H9 (cell line): ENCODE measurements at regions not wholly inside any gene's neighbourhood (a gene's known extent, or its start where the extent isn't known, plus 50 kb on each side); places are given as distances from the start of the nearest gene placed in this dataset.

Experiments used
- DNase-seq: peaks from one replicate; pipeline ENCODE4 v3.0.0-alpha.2; 2017
- H2AFZ ChIP-seq: one replicate; pipeline ENCODE4 v1.6.1; 2013; ENCODE audit warnings: mild to moderate bottlenecking, low read length, control low read depth, moderate library complexity
- H2AK5ac ChIP-seq: 2 replicates; pipeline ENCODE4 v1.6.1; 2013; ENCODE audit warnings: low read length, control low read depth, mixed read lengths; ENCODE audit not compliant: insufficient read length
- H2BK120ac ChIP-seq: one replicate; pipeline ENCODE4 v1.6.1; 2013; ENCODE audit warnings: low read depth, mild to moderate bottlenecking, low read length, control low read depth, inconsistent platforms; ENCODE audit not compliant: poor library complexity, severe bottlenecking
- H2BK12ac ChIP-seq: 2 replicates; pipeline ENCODE4 v1.6.1; 2013; ENCODE audit warnings: low read length, control low read depth, mixed read lengths, low read depth; ENCODE audit not compliant: insufficient read length
- H2BK15ac ChIP-seq: 2 replicates; pipeline ENCODE4 v1.6.1; 2013; ENCODE audit warnings: low read depth, low read length, control low read depth
- H2BK20ac ChIP-seq: one replicate; pipeline ENCODE4 v1.6.1; 2013; ENCODE audit warnings: low read depth, mild to moderate bottlenecking, low read length, control low read depth, inconsistent platforms; ENCODE audit not compliant: poor library complexity, severe bottlenecking
- H2BK5ac ChIP-seq: 2 replicates; pipeline ENCODE4 v1.6.1; 2013; ENCODE audit warnings: low read length, control low read depth, mixed read lengths; ENCODE audit not compliant: insufficient read length
- H3K14ac ChIP-seq: 2 replicates; pipeline ENCODE4 v1.6.1; 2013; ENCODE audit warnings: low read length, control low read depth; ENCODE audit not compliant: insufficient read depth
- H3K18ac ChIP-seq: 2 replicates; pipeline ENCODE4 v1.6.1; 2013; ENCODE audit warnings: low read depth, mild to moderate bottlenecking, mixed read lengths, low read length, control low read depth; ENCODE audit not compliant: insufficient read length
- H3K23ac ChIP-seq: 2 replicates; pipeline ENCODE4 v1.6.1; 2013; ENCODE audit warnings: low read length, control low read depth, mixed read lengths, low read depth; ENCODE audit not compliant: insufficient read length
- H3K23me2 ChIP-seq: 2 replicates; pipeline ENCODE4 v1.6.1; 2013; ENCODE audit warnings: low read depth, mild to moderate bottlenecking, mixed read lengths, low read length, control low read depth; ENCODE audit not compliant: insufficient read length, poor library complexity, severe bottlenecking
- H3K27ac ChIP-seq: 2 replicates; pipeline ENCODE4 v1.5.1; 2013; ENCODE audit warnings: low read length, control low read depth, mixed read lengths, low read depth; ENCODE audit not compliant: insufficient read length
- H3K27me3 ChIP-seq: 2 replicates; pipeline ENCODE4 v1.6.1; 2013; ENCODE audit warnings: low read length, control low read depth, inconsistent platforms; ENCODE audit not compliant: insufficient read depth
- H3K4ac ChIP-seq: 2 replicates; pipeline ENCODE4 v1.6.1; 2013; ENCODE audit warnings: low read depth, mild to moderate bottlenecking, control low read depth, inconsistent platforms, low read length, moderate library complexity
- H3K4me1 ChIP-seq: 2 replicates; pipeline ENCODE4 v1.6.1; 2013; ENCODE audit warnings: low read length, control low read depth, inconsistent platforms; ENCODE audit not compliant: insufficient read depth
- H3K4me2 ChIP-seq: 2 replicates; pipeline ENCODE4 v1.6.1; 2013; ENCODE audit warnings: low read length, control low read depth, mixed read lengths; ENCODE audit not compliant: insufficient read length, insufficient read depth
- H3K56ac ChIP-seq: 2 replicates; pipeline ENCODE4 v1.6.1; 2013; ENCODE audit warnings: low read depth, mild to moderate bottlenecking, mixed read lengths, low read length, control low read depth; ENCODE audit not compliant: insufficient read length
- H3K79me1 ChIP-seq: 2 replicates; pipeline ENCODE4 v1.6.1; 2013; ENCODE audit warnings: low read depth, mild to moderate bottlenecking, moderate library complexity, low read length, control low read depth, inconsistent platforms; ENCODE audit not compliant: insufficient read depth, poor library complexity, severe bottlenecking
- H3K79me2 ChIP-seq: 2 replicates; pipeline ENCODE4 v1.6.1; 2013; ENCODE audit warnings: low read length, control low read depth, inconsistent platforms; ENCODE audit not compliant: insufficient read depth
- H3K9ac ChIP-seq: 2 replicates; pipeline ENCODE4 v1.6.1; 2013; ENCODE audit warnings: low read length, control low read depth, mixed read lengths; ENCODE audit not compliant: insufficient read length; ENCODE audit errors: extremely low read depth
- H3K9me3 ChIP-seq: one replicate; pipeline ENCODE4 v1.6.1; 2013; ENCODE audit warnings: low read depth, low read length, inconsistent platforms; ENCODE audit not compliant: control insufficient read depth
- H3T11ph ChIP-seq: one replicate; pipeline ENCODE4 v1.6.1; 2013; ENCODE audit warnings: mild to moderate bottlenecking, low read length, control low read depth, inconsistent platforms
- H4K20me1 ChIP-seq: one replicate; pipeline ENCODE4 v1.6.1; 2013; ENCODE audit not compliant: control insufficient read depth, insufficient read length, insufficient read depth
- H4K5ac ChIP-seq: 2 replicates; pipeline ENCODE4 v1.6.1; 2013; ENCODE audit warnings: low read depth, mild to moderate bottlenecking, mixed read lengths, low read length, control low read depth; ENCODE audit not compliant: insufficient read length
- H4K8ac ChIP-seq: replicated peaks from 2 replicates; pipeline ENCODE4 v1.6.1; 2013; ENCODE audit warnings: low read length, control low read depth, mixed read lengths, low read depth; ENCODE audit not compliant: insufficient read length
- H4K91ac ChIP-seq: 2 replicates; pipeline ENCODE4 v1.6.1; 2013; ENCODE audit warnings: low read depth, mild to moderate bottlenecking, moderate library complexity, mixed read lengths, low read length, control low read depth; ENCODE audit not compliant: insufficient read length
- H3K27ac Mint-ChIP-seq, 3 experiments: 2 replicates in 2 of 3; 3 replicates in 1 of 3; pipeline ENCODE4 v1.8.0; 2020 to 2021; ENCODE audit warnings: mixed read lengths in 3 of 3, mild to moderate bottlenecking in 1 of 3, moderate library complexity in 1 of 3
- H3K27me3 Mint-ChIP-seq: 2 replicates; pipeline ENCODE4 v1.8.0; 2021; ENCODE audit warnings: low read depth, mild to moderate bottlenecking, moderate library complexity, mixed read lengths
- H3K36me3 Mint-ChIP-seq, 3 experiments: 2 replicates in 2 of 3; 3 replicates in 1 of 3; pipeline ENCODE4 v1.8.0; 2020 to 2021; ENCODE audit warnings: low read depth in 3 of 3, mixed read lengths in 3 of 3; ENCODE audit not compliant: insufficient read depth in 1 of 3
- H3K4me1 Mint-ChIP-seq, 2 experiments: 2 replicates each; pipeline ENCODE4 v1.8.0; 2020; ENCODE audit warnings: mixed read lengths in 2 of 2
- H3K4me3 Mint-ChIP-seq, 2 experiments: 2 replicates in 1 of 2; 3 replicates in 1 of 2; pipeline ENCODE4 v1.8.0; 2020 to 2021; ENCODE audit warnings: mild to moderate bottlenecking in 2 of 2, mixed read lengths in 2 of 2, moderate library complexity in 1 of 2
- H3K9me3 Mint-ChIP-seq, 2 experiments: 2 replicates in 1 of 2; 3 replicates in 1 of 2; pipeline ENCODE4 v1.8.0; 2020; ENCODE audit warnings: mild to moderate bottlenecking in 2 of 2, mixed read lengths in 2 of 2, moderate library complexity in 1 of 2
- CTCF ChIP-seq: fragments of 200-600 bp; sonication (generic); conservative IDR thresholded peaks from 3 replicates; pipeline ENCODE4 v1.8.0; 2021; ENCODE audit warnings: antibody characterized with exemption, mild to moderate bottlenecking
- WGBS: extraction: QIAGEN DNeasy Blood & Tissue Kit; methylation state at CpG from one replicate; pipeline ENCODE4 v1.1.7; 2013; ENCODE audit warnings: missing lambda C conversion rate, low lambda C conversion rate, mixed read lengths; ENCODE audit not compliant: insufficient read length; ENCODE audit errors: extremely low coverage; 5-methylcytosine and 5-hydroxymethylcytosine counted together

- Mint-ChIP-seq H3K9me3 (no peaks in the 10 kb centered on the region; a peak in 1 of 5 replicates), H3K36me3 (no peaks in the 10 kb centered on the region; a peak in 1 of 7 replicates), H3K27me3 (peaks cover 6% of the 10 kb centered on the region; the same call in 1 of the 2 replicates), H3K4me3 (no peak overlapping the region), H3K4me1 (no peaks in the 10 kb centered on the region), H3K27ac (no peak overlapping the region)
- Histone ChIP-seq H4K5ac (no peak overlapping the region), H2AK5ac (no peak overlapping the region), H2BK15ac (no peak overlapping the region), H3K23me2 (no peaks in the 10 kb centered on the region), H2BK120ac (no peak overlapping the region), H3K56ac (no peak overlapping the region), H3K79me1 (no peaks in the 10 kb centered on the region), H3K23ac (no peak overlapping the region), H2BK20ac (no peak overlapping the region), H3K4ac (no peak overlapping the region), H2BK12ac (no peak overlapping the region), H3K4me1 (no peaks in the 10 kb centered on the region), H4K91ac (no peak overlapping the region), H3K9ac (no peak overlapping the region), H3K4me2 (no peak overlapping the region), H2BK5ac (no peak overlapping the region), H3K27me3 (no peaks in the 10 kb centered on the region), H3K14ac (no peak overlapping the region), H4K8ac (no peak overlapping the region), H3K79me2 (no peaks in the 10 kb centered on the region), H3K27ac (no peak overlapping the region), H3K18ac (no peak overlapping the region), H3K9me3 (no peaks in the 10 kb centered on the region), H4K20me1 (no peaks in the 10 kb centered on the region), H2AFZ (no peak overlapping the region), H3T11ph (no peak overlapping the region)
- no peak for DNase-seq
- WGBS = no CpG with 5 or more reads among the region's 7 CpGs
- no peak for TF ChIP-seq CTCF
Measured at GRCh38 chr3:59641169-59641899, 591.5 kb upstream of the CFAP20DC start.
